GM12872 (cell line): ENCODE measurements at regions not wholly inside any gene's neighbourhood (a gene's known extent, or its start where the extent isn't known, plus 50 kb on each side); places are given as distances from the start of the nearest gene placed in this dataset.

Source experiments
- CTCF ChIP-seq: IDR thresholded peaks from 3 replicates; pipeline ENCODE4 v1.5.1; 2011; ENCODE audit warnings: low read depth, mild to moderate bottlenecking, low read length, moderate library complexity; ENCODE audit not compliant: insufficient read depth

GRCh38 chr15:25954398-25954797 is 91.3 kb upstream of the ATP10A start:
- TF ChIP-seq CTCF: no peak

- no peak for TF ChIP-seq CTCF
Observed at GRCh38 chr15:25950014-25950413, 86.9 kb upstream of the ATP10A start.

GRCh38 chr15:25947323-25948314 is 84.5 kb upstream of the ATP10A start:
- TF ChIP-seq CTCF: no peak

- no peak for TF ChIP-seq CTCF
Observed at GRCh38 chr15:25946241-25946805, 83.2 kb upstream of the ATP10A start.

- TF ChIP-seq CTCF: no peak
Observed at GRCh38 chr15:25944386-25944785, 81.3 kb upstream of the ATP10A start.

GRCh38 chr15:25943831-25944230 is 80.7 kb upstream of the ATP10A start:
- TF ChIP-seq CTCF: no peak

GRCh38 chr15:25939122-25939521 is 76.0 kb upstream of the ATP10A start:
- TF ChIP-seq CTCF: no peak
